ENCODE measurements at regions not wholly inside any gene's neighbourhood (a gene's known extent, or its start where the extent isn't known, plus 50 kb on each side); places are given as distances from the start of the nearest gene placed in this dataset.
A peak's percentile ranks its signal among the peaks of the same experiment; 100 is the strongest.

GRCh38 chr13:71218960-71219359, 648.0 kb downstream of the DACH1 start:
- TF ChIP-seq, protein P1, sequence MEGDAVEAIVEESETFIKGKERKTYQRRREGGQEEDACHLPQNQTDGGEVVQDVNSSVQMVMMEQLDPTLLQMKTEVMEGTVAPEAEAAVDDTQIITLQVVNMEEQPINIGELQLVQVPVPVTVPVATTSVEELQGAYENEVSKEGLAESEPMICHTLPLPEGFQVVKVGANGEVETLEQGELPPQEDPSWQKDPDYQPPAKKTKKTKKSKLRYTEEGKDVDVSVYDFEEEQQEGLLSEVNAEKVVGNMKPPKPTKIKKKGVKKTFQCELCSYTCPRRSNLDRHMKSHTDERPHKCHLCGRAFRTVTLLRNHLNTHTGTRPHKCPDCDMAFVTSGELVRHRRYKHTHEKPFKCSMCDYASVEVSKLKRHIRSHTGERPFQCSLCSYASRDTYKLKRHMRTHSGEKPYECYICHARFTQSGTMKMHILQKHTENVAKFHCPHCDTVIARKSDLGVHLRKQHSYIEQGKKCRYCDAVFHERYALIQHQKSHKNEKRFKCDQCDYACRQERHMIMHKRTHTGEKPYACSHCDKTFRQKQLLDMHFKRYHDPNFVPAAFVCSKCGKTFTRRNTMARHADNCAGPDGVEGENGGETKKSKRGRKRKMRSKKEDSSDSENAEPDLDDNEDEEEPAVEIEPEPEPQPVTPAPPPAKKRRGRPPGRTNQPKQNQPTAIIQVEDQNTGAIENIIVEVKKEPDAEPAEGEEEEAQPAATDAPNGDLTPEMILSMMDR (IDR thresholded peaks at IDR 0.05; ENCODE audit: insufficient read depth, low read length, poor library complexity, severe bottlenecking) = peak; percentile 16
- TF ChIP-seq EZH2phosphoT487 (conservative IDR thresholded peaks at IDR 0.05; ENCODE audit: low read length) = no peak
